Neural progenitor cell (in vitro differentiated cells): ENCODE measurements at regions not wholly inside any gene's neighbourhood (a gene's known extent, or its start where the extent isn't known, plus 50 kb on each side); places are given as distances from the start of the nearest gene placed in this dataset.

Experiments
- EZH2 ChIP-seq: fragments of 200-600 bp; sonication (generic); IDR thresholded peaks from 2 replicates; pipeline ENCODE4 v1.6.1; 2017; ENCODE audit warnings: antibody characterized with exemption, mild to moderate bottlenecking, moderate library complexity
- EZH2phosphoT487 ChIP-seq: fragments of 200-600 bp; sonication (generic); IDR thresholded peaks from 2 replicates; pipeline ENCODE4 v1.6.1; 2017; ENCODE audit warnings: antibody characterized with exemption
- TF ChIP-seq, protein P1 (sequence below): fragments of 200-600 bp; sonication (generic); IDR thresholded peaks from 2 replicates; pipeline ENCODE4 v1.5.1; 2017; ENCODE audit warnings: antibody characterized with exemption, mild to moderate bottlenecking

DNA sequence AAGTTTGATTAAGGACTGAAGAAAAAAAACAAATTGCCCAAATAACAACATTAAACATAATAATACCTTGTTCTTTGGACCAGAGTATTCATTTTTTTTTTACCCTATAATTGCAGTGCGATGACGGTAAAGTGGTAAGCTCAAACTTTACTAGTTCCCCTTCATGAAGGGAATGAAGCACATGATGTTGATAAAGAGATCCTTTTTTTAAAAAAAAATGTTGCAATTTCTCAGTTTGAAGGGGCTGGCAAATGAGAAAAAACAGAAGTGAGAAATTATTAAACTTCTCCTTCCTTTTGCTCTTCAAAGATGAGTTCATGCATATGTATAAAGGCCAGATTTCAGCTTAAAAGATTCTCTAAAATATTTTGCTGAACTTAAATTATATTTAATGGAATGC, 231.7 kb downstream of the C4orf33 start:
- TF ChIP-seq, protein P1, sequence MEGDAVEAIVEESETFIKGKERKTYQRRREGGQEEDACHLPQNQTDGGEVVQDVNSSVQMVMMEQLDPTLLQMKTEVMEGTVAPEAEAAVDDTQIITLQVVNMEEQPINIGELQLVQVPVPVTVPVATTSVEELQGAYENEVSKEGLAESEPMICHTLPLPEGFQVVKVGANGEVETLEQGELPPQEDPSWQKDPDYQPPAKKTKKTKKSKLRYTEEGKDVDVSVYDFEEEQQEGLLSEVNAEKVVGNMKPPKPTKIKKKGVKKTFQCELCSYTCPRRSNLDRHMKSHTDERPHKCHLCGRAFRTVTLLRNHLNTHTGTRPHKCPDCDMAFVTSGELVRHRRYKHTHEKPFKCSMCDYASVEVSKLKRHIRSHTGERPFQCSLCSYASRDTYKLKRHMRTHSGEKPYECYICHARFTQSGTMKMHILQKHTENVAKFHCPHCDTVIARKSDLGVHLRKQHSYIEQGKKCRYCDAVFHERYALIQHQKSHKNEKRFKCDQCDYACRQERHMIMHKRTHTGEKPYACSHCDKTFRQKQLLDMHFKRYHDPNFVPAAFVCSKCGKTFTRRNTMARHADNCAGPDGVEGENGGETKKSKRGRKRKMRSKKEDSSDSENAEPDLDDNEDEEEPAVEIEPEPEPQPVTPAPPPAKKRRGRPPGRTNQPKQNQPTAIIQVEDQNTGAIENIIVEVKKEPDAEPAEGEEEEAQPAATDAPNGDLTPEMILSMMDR, result no peak
- TF ChIP-seq EZH2phosphoT487 (no peak), EZH2 (no peak)
